Smooth muscle cell (in vitro differentiated cells): ENCODE measurements at regions not wholly inside any gene's neighbourhood (a gene's known extent, or its start where the extent isn't known, plus 50 kb on each side); places are given as distances from the start of the nearest gene placed in this dataset.

ENCODE experiments used
- DNase-seq: peaks from one replicate; lab custom pipeline; 2025; ENCODE audit not compliant: unreplicated experiment; lab: John Stamatoyannopoulos, UW
- H2AFZ ChIP-seq: fragments of 200-600 bp; sonication (generic); 2 replicates; pipeline ENCODE4 v1.6.0; 2016; ENCODE audit warnings: antibody characterized with exemption, low read depth, mild to moderate bottlenecking
- H3F3A ChIP-seq: fragments of 200-600 bp; sonication (generic); 2 replicates; pipeline ENCODE4 v1.6.0; 2017; ENCODE audit warnings: antibody characterized with exemption, low read depth
- H3K27ac ChIP-seq: fragments of 200-600 bp; sonication (generic); 2 replicates; pipeline ENCODE4 v1.5.1; 2016; ENCODE audit warnings: low read depth, mild to moderate bottlenecking
- H3K27me3 ChIP-seq: fragments of 200-600 bp; sonication (generic); 2 replicates; pipeline ENCODE4 v1.6.1; 2016; ENCODE audit warnings: low read depth, mild to moderate bottlenecking
- H3K36me3 ChIP-seq: fragments of 200-600 bp; sonication (generic); 2 replicates; pipeline ENCODE4 v1.5.1; 2016; ENCODE audit warnings: low read depth
- H3K4me1 ChIP-seq: fragments of 200-600 bp; sonication (generic); 2 replicates; pipeline ENCODE4 v1.5.1; 2016; ENCODE audit warnings: low read depth
- H3K4me2 ChIP-seq: fragments of 200-600 bp; sonication (generic); 2 replicates; pipeline ENCODE4 v1.6.0; 2016; ENCODE audit warnings: mild to moderate bottlenecking
- H3K4me3 ChIP-seq: fragments of 200-600 bp; sonication (generic); 2 replicates; pipeline ENCODE4 v1.5.1; 2016; ENCODE audit warnings: mild to moderate bottlenecking
- H3K79me2 ChIP-seq: fragments of 200-600 bp; sonication (generic); 2 replicates; pipeline ENCODE4 v1.6.0; 2016; ENCODE audit warnings: low read depth, mild to moderate bottlenecking
- H3K9ac ChIP-seq: fragments of 200-600 bp; sonication (generic); 2 replicates; pipeline ENCODE4 v1.6.0; 2016; ENCODE audit warnings: low read depth
- H3K9me3 ChIP-seq: fragments of 200-600 bp; sonication (generic); replicated peaks from 2 replicates; pipeline ENCODE4 v1.5.1; 2016; ENCODE audit warnings: low read depth
- H4K20me1 ChIP-seq: fragments of 200-600 bp; sonication (generic); 2 replicates; pipeline ENCODE4 v1.6.0; 2016; ENCODE audit warnings: low read depth
- CTCF ChIP-seq: fragments of 200-600 bp; sonication (generic); IDR thresholded peaks from 2 replicates; pipeline ENCODE4 v1.5.1; 2017; ENCODE audit warnings: borderline replicate concordance, mild to moderate bottlenecking, antibody characterized with exemption; ENCODE audit not compliant: insufficient read depth, poor library complexity, severe bottlenecking
- WGBS: methylation state at CpG from one replicate; pipeline ENCODE4 v1.1.7; 2016; ENCODE audit warnings: low lambda C conversion rate; 5-methylcytosine and 5-hydroxymethylcytosine counted together

GRCh38 chr2:156672556-156673332 is 236.6 kb downstream of the GPD2 start:
- TF ChIP-seq CTCF = no peak
- H3K4me2 ChIP-seq = no peak overlapping the region
- no peaks in the 10 kb centered on the region for H3K27me3 ChIP-seq
- H3K9ac ChIP-seq = no peak overlapping the region
- 86% methylated on average over 7 of the region's 7 CpGs for WGBS
- no peaks in the 10 kb centered on the region for H3K36me3 ChIP-seq
- H3F3A ChIP-seq = no peaks in the 10 kb centered on the region
- H3K79me2 ChIP-seq = no peaks in the 10 kb centered on the region
- no peaks in the 10 kb centered on the region for H3K9me3 ChIP-seq
- no peak overlapping the region for H3K4me3 ChIP-seq
- H2AFZ ChIP-seq = no peak overlapping the region
- no peaks in the 10 kb centered on the region for H3K4me1 ChIP-seq
- DNase-seq = no peak
- H3K27ac ChIP-seq = no peak overlapping the region
- H4K20me1 ChIP-seq = no peaks in the 10 kb centered on the region

GRCh38 chr2:156673333-156673615 is 237.1 kb downstream of the GPD2 start:
- WGBS = 47% methylated on average over 2 of the region's 2 CpGs
- no peak for TF ChIP-seq CTCF
- no peak overlapping the region for H3K27ac ChIP-seq

GRCh38 chr2:156673981-156674380 is 237.8 kb downstream of the GPD2 start:
- Histone ChIP-seq H3K4me1 (no peaks in the 10 kb centered on the region), H2AFZ (no peak overlapping the region), H3K9me3 (no peaks in the 10 kb centered on the region), H3K36me3 (no peaks in the 10 kb centered on the region), H3K79me2 (no peaks in the 10 kb centered on the region), H3K4me2 (no peak overlapping the region), H3K9ac (no peak overlapping the region), H3K27ac (no peak overlapping the region), H4K20me1 (no peaks in the 10 kb centered on the region), H3K27me3 (no peaks in the 10 kb centered on the region), H3F3A (no peaks in the 10 kb centered on the region), H3K4me3 (no peak overlapping the region)
- TF ChIP-seq CTCF = no peak
- 61% methylated on average over 2 of the region's 2 CpGs for WGBS
- DNase-seq = no peak

More at GRCh38 chr2:156673333-156673615, 237.1 kb downstream of the GPD2 start:
- DNase-seq = no peak
- Histone ChIP-seq H3K4me1 (no peaks in the 10 kb centered on the region), H3K9me3 (no peaks in the 10 kb centered on the region), H4K20me1 (no peaks in the 10 kb centered on the region), H3K4me3 (no peak overlapping the region), H3F3A (no peaks in the 10 kb centered on the region), H3K4me2 (no peak overlapping the region), H3K27me3 (no peaks in the 10 kb centered on the region), H3K36me3 (no peaks in the 10 kb centered on the region), H3K79me2 (no peaks in the 10 kb centered on the region), H2AFZ (no peak overlapping the region), H3K9ac (no peak overlapping the region)

GRCh38 chr2:156675896-156676295 is 239.7 kb downstream of the GPD2 start:
- no peak for DNase-seq

More at GRCh38 chr2:156675896-156676295, 239.7 kb downstream of the GPD2 start:
- H3K4me1 ChIP-seq = no peaks in the 10 kb centered on the region
- H3K79me2 ChIP-seq = no peaks in the 10 kb centered on the region
- WGBS = 55% methylated on average over 3 of the region's 3 CpGs
- no peak overlapping the region for H2AFZ ChIP-seq
- no peaks in the 10 kb centered on the region for H4K20me1 ChIP-seq
- H3F3A ChIP-seq = no peaks in the 10 kb centered on the region
- no peak overlapping the region for H3K4me2 ChIP-seq
- H3K4me3 ChIP-seq = no peak overlapping the region
- no peaks in the 10 kb centered on the region for H3K36me3 ChIP-seq
- H3K9ac ChIP-seq = no peak overlapping the region
- H3K27me3 ChIP-seq = no peaks in the 10 kb centered on the region
- TF ChIP-seq CTCF = no peak
- H3K9me3 ChIP-seq = no peaks in the 10 kb centered on the region
- no peak overlapping the region for H3K27ac ChIP-seq
